Mesenteric fat pad (tissue), 1 donor: ENCODE measurements at regions not wholly inside any gene's neighbourhood (a gene's known extent, or its start where the extent isn't known, plus 50 kb on each side); places are given as distances from the start of the nearest gene placed in this dataset.
A peak's percentile ranks its signal among the peaks of the same experiment; 100 is the strongest.

Experiments
- DNase-seq: peaks from one replicate; pipeline ENCODE4 v3.0.0-alpha.2; 2020; ENCODE audit warnings: low spot score
- donor health status: DM: yes; HTN: yes; CAD: no.

DNA sequence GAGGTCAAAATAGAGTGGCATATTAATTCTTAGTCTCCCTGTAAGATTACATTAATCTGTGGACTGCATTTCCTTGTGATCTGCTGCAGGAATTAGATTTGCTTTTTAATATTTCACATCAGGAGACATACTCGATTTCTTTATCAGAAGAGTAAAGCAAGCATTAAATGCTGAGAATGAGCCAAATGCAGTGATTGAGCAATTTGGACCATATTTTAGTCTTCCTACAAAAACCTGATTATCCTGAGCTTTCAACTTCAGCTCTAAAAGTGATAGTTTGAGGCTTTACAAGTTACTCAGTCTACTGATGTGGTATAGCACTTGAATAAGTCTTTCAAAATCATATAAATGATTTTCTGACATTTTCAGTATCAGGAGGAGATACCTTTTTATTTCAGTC, 774.3 kb upstream of the RAB6C start:
- no peak for DNase-seq

DNA sequence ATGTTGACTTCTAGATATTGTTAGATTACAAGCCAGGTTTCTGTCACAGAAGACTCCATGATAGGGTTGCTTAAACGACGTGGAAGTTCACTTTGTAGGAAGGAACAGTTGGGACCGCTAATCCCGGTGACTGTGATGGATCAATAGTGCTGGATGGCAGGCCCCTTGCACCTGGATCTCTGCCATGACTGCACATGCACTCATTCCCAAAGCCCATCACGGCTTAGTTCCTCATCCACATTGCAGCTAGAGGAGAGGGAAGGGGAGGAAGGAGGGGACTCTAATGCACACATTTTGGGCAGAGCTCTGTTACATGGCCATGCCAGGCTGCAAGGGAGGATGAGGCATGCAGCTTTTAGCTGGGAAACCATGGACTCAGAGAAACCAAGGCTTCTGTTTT, 773.7 kb upstream of the RAB6C start:
- peak; percentile 55 for DNase-seq

DNA sequence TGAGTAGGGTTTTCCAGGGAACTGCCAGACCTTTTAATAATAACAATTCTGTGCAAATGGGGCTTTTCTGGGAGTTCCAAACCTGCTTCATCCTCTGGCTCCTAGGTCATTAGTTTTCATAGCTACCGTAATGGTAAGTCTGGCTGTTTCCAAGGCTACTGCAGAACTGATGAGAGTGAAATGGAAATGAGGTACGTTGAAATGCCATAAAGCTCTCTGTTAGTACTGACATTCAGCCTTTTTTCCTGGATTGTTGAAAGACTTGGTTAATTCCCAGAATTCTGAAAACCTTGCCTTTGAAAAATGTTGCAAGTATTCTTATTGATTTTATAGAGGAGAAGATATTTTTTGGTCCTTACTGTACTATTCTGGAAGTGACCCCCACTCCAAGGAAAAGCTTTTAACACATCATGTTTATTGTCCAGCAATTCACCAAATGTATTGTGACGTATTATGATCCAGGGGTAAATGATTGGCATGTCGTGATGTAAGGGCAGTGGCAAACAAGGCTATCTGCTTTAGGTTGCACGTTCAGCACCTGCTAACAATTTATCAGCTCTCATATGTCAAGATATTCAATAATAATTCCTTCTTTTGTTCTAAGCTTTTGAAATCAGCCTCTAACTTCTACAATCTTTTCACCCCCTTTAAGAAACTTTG, 767.0 kb upstream of the RAB6C start:
- no peak for DNase-seq

DNA sequence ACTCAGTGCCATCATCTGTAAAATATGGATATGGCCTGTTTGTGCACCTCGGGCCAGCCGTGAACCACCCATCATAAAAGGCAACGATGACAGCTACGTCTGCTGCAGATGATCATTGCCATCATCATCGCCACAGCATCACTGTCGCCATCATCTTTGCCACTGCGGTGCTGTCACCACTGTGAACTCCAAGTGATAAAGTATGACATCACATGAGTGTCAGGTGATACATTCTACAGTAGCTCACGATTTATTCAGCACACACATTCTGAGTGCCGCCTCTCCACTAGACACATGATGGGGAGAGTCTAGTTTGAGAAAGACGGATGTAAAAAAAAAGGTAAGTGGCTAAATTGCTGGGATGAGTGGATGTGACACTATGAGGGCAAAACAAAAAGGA, 755.4 kb upstream of the RAB6C start:
- no peak for DNase-seq

DNA sequence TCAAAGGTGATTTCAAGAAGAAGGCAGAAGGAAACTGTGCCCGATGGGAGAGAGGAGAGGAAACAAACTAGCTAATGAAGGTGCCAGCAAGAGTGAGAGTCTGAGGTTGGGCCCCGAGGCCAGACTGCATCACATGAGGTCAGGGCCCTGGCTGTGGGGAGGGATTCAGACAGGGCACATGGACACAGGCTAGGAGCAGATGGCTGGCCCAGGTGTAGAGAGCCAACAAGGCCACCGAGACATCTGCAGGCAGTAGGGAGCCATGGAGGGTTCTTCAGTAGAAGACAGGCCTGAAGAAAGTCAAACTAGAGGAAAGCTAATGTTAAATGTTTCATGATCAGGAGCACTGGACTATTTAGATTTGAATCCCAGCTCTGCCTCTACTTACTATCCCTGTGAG, 755.0 kb upstream of the RAB6C start:
- no peak for DNase-seq

DNA sequence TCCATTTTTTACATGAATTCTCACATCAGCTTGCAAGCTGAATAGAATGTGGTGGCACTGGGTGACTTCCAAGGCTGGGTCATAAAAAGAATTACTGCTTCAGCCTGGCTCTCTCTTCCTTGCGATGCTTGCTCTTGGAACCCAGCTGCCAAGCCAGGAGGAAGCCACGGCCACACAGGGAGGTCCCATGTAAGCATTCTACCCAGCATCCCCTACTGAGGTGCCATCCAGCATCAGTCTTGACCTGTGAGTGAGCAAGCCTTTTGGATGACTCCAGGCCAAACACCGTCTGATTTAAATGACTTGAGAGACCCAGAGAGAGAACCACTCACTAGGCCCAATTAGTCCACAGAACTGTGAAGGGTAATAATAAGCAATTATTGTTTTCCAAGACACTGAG, 750.3 kb upstream of the RAB6C start:
- no peak for DNase-seq

DNA sequence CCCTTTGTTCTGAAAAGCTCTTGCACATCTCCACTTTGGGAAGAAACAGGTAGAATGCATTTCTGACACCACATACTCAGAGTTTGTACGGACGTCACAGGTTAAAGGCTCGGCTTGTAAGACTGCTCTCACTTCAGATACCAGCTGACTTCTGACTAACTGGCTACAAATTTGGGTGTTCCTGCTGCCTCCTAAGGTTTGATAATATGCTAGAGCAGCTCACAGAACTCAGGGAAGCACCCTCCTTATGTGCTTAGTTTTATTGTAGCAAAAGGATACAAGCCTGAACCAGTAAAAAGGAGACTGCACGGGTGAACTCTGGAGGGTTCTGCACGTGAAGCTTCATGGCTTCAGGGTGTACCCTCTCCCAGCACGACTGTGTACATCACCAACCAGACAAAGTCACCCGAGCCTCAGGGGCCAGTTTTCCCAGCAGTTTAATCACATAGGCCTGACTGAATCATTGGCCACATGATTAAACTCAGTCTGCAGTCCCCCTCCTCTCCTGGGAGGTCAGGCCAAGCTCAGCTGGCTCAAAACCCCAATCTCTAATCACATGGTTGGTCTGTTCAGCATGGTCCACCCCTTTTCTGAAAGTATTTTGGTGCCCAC, 749.5 kb upstream of the RAB6C start:
- no peak for DNase-seq

DNA sequence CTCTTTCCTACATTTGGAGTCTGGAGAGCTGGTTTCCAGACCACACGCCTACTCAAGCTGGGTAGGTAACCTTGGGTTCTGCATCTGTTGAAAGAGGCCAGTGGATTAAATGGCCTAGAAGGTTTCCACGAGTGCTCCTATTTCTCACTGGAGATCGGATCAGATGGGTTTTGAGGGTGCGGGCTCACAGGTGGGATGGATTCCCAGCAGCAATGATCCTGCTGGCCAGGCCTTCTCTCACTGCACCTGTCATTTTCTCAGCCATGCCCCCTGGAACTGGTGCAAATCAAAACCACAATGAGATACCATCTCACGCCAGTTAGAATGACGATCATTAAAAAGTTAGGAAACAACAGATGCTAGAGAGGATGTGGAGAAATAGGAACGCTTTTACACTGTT, 747.5 kb upstream of the RAB6C start:
- no peak for DNase-seq

DNA sequence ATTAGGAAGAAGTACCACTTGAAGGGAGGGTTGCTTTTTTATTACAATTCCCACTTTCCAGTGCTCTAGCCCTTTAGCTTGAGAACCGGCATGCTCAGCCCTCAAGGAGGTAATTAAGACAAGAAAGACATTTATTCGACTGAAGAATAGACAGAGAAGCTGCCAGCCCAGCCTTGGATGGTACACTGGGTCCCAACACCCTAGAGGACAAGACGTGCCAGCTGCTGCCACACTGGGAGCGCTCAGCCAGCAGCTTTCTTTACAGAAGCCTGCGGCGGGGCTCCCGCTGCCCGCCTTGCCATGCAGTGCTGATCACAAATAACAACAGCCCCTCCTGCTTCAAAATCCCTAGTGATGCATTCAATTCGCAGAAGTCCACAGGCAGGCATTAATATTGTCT, 746.3 kb upstream of the RAB6C start:
- DNase-seq, result no peak

DNA sequence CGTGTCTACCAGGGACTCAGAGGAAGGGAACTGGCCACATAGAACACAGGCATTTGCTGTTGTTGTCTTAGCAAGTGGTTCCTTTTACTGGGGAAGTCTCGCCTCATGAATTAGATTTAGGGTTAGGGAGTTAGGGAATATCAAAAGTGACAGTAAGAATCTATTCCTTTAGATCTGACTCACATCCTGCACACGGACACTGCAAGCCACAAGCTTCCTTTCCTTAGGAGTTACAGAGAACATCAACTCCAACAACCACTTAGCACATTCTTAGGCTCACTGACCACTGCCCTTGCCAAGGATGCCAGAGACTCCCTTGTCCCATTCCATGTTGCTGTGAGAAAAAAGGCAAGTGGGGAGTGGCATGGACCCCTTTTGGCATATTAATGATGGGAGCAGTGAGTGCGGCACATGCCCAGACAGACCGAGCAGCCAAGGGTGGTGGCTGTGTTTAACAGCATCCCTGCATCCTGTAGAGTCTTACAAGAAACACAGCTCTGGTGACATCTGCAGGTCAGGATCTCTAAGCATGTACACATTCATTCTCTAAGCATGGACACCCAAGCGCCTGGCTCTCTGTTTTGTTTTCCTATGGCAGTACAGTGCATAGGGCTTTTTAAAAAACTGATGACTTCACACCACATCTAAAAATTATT, 745.6 kb upstream of the RAB6C start:
- no peak for DNase-seq

DNA sequence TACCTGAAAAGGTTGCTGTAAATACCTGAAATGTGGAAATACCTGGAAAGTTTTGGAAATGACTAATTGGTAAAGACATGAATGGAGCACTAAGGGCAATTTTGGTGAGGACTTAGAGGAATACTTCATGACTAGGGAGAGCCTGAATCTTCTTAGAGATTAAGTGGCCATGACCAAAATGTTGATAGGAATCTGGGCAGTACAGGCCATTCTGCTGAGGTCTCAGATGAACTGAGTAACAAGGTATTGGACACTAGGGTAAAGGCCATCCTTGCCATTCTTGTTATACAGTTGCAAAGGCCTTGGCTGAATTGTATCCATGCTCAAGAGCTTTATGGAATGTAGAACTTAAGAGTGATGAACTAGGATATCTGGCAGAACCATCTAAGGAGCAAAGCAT, 742.9 kb upstream of the RAB6C start:
- no peak for DNase-seq

DNA sequence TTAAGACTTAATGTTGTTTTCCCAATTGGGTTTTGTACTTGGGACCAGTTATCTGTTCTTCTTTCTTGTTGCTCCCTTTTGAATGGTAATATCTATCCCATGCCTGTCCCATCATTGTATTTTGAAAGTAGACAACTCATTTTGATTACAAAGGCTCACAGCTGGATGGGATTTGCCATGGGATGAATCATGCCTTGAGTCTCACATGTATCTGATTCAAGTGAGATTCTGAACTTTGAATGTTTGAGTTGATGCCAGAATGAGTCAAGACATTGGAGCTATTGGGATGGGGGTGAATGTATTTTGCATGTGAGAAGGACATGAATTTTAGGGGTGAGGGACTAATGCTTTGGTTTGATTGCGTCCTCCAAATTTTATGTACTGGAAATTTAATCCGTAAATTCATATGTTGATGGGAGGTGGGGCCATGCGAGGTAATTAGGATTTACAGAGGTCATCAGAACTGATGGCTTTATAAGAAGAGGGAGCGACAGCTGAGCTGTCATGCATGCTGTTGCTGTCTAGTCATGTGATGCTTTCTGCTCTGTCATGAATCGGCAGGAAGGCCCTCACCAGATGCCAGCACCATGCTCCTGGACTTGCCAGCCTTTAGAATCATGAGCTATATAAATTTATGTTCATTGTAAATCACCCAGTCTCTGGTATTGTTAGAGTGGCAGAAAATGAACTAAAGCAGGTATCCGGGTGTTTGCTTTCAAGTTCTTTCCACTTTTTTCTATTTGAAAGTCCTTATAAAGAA, 741.3 kb upstream of the RAB6C start:
- no peak for DNase-seq

DNA sequence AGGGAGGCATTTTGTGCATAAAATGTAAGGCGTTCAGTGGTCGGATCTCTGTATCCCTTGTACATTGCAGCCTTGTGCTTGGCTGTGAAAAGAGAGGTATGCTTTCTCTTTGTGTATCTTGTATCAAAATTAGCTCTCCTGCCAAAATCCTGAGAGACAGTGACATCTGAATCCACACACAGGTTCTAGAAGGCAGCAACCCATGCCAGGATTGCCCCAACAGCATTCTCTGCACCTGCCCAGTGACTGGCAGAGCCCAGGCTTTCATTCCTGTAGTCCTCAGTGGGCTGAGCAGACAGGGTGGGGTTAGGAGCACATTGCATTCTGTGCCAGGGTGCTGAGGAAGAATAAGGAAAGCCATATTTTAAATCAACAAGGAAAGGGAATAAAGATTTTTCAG, 740.3 kb upstream of the RAB6C start:
- DNase-seq, result no peak

DNA sequence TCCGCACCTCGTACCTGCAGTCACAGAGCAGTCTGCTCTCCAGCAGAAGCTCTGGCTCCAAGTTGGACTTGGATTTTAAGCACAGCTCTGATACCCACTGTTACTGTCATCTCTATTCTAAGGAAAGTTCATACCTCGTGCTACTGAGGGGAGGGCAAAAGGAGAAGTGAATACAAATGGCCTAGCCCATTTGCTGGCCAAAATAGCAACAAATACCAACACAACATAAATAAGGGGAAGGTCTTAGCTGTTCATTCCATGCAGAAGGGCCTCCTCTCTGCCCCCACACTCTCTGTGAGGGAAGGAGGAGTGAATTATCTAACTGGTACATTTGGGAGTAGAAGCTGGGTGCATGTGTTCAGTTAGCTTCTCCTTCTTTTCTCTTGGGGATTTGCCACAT, 739.4 kb upstream of the RAB6C start:
- no peak for DNase-seq

DNA sequence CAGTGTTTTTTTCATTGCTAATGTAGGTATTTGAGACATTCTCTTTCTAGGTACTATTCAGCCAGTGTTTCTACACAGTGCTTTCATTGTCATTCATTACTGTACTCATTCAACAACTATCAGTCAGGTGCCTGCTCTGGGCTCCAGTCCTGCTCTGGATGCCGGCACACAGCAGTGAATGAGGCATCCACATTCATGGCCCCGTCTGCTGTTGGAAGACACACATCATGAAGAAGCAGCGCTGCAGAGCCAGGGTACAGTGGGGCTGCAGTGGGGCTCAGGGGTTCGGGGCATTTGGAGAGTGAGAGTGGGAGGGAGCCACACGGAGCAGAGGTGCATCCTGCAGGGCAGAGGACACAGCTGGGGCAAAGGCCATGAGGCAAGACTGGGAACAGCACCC, 737.2 kb upstream of the RAB6C start:
- no peak for DNase-seq

DNA sequence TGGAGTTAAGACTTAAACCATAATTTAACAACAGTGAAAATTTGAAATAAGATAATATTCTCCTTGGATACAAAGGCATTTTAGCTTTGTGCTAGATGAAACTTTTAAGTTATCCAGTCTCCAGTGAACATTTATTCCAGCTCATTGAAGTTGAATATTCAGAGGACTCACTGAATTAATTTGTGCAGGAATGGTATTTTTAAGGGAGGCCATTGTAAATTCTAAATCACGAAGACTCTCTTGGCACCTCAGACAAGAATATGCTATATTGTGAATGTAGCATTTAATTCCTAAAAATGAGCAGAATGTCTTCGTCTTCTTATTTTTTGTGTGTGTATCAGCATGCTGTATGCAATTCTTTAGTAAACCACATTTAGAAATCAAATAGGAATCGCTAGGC, 731.7 kb upstream of the RAB6C start:
- DNase-seq, result no peak

DNA sequence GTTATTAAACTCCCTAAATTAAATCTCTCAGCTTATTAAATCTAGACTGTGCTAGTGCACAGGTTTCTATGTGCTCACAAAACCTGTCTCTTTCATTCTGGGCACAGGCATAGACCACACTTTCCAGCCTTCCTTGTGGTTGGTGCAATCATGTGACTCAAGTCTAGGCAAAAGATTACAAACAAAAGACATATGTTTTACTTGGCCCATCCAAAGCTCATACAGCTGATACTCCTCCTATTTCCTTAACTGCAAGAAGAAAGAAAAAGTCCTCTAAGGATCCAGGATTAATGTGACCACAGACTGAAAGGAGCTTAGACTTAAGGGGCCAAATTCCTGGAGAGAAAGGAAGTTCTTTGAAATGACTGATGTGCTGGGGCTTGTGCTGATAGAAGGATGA, 731.3 kb upstream of the RAB6C start:
- DNase-seq, result no peak

DNA sequence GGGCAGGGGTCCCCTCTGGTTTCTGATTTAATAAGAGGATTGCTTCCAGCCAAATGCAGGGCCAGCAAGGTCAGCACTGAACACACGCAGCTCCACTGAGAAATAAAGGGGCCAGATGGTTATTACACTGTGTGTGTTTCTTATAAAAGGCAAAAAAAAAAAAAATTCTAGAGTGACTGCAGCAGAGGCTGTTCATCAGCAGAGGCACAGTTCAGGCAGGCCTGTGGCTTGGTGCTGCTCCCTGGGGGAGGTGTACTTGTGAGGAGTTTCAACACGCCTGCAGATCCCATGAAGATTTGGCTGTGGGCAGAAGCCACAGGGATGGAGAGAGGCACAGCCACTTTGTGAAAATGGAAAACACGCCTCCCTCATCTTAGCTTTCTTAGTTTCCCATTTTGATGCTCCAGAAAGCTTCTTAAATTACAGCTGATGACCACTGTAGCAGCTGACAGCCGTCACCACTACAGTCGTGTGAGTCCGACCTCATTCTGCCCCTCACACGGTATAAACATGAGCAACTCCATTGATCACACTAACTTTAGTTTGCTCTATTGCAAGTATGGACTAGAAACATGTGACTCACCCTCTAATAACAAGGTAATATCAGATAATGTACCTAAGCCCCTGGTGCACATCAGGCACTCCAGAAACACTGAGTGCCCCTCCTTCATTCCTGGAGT, 726.5 kb upstream of the RAB6C start:
- no peak for DNase-seq

DNA sequence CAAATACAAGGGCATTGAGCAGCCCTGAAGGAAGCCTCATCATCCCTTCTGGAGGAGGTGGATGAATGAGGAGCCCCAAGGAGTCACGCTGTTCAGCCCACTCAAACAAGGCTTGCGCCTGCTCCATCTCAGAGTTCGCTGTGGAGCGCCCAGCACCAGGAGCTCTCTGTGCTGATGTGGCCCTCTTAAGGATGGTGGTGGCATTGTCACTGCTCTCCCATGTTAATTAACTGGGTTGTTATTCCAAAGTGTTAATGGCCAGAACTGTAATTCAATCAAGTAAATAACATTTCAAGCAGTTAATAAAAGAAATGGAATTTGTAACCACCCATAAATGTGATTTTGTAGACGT, 726.0 kb upstream of the RAB6C start:
- no peak for DNase-seq

DNA sequence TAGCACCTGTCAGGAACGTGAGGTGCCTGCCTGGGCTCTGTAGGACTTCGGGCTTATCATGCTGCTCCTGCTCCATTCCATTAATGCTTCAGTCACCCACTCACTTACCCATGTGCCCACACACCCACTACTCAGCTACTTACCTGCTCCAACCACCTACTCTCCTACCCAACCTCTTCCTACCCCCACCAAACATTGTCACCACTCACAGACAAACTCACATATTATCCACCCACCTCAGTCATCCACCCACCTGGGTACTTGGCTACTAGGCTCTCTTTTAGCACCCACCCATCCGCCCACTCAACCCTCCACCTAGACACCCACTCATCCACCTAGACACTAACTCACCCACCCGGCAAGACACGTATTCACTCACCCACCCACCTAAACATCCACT, 724.7 kb upstream of the RAB6C start:
- DNase-seq, result no peak

DNA sequence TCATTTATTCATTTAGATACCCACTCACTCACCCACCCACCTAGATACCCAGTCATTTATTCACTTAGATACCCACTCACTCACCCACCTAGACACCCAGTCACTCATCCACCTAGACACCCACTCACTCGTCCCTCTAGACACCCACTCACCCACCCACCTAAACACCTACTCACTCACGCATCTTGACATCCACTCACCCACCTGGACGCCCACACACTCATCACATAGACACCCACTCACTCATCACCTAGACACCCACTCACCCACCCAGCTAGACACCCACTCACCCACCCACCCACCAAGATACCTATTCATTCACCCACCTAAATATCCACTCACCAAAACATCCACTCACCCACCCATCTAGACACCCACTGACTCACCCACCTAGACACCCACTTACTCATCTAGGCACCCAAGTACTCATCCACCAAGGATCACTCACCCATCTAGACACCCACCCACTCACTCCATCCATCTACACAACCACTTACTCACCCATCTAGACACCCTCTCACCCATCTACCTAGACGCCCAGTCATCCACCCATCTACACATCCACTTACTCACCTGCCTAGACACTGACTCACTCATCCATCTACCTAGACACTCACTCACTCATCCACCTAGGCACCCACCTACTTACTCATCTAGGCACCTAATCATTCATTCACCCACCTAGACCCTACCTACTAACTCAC, 723.7 kb upstream of the RAB6C start:
- DNase-seq, result no peak
